Stomach (tissue), 8 donors: ENCODE measurements at regions not wholly inside any gene's neighbourhood (a gene's known extent, or its start where the extent isn't known, plus 50 kb on each side); places are given as distances from the start of the nearest gene placed in this dataset.

Experiments used
- DNase-seq, 2 donors: peaks; one replicate each; pipeline versions ENCODE4 v3.0.0 to v3.0.0-alpha.2; 2013 to 2019
- H3K27ac ChIP-seq, 5 donors: fragments of 200-600 bp in 4 of 5; sonication (generic) in 4 of 5; one replicate each; pipeline ENCODE4 v1.5.1; 2013 to 2019; ENCODE audit warnings: mild to moderate bottlenecking in 1 of 5, moderate library complexity in 1 of 5
- H3K27me3 ChIP-seq, 3 donors: fragments of 200-600 bp; sonication (generic); one replicate each; pipeline ENCODE4 v1.5.1; 2017 to 2019; ENCODE audit warnings: mixed run types in 1 of 3
- H3K36me3 ChIP-seq, 4 donors: fragments of 200-600 bp; sonication (generic); 1 replicate in 3 of 4; 2 replicates in 1 of 4; pipeline ENCODE4 v1.5.1; 2016 to 2019
- H3K4me1 ChIP-seq, 4 donors: fragments of 200-600 bp; sonication (generic); one replicate each; pipeline ENCODE4 v1.5.1; 2016 to 2019
- H3K4me3 ChIP-seq, 4 donors: fragments of 200-600 bp; sonication (generic) in 3 of 4; one replicate each; pipeline ENCODE4 v1.5.1; 2016 to 2019; ENCODE audit warnings: mild to moderate bottlenecking in 1 of 4
- H3K9me3 ChIP-seq, 4 donors: fragments of 200-600 bp; sonication (generic); one replicate each; pipeline ENCODE4 v1.5.1; 2016 to 2019
- EP300 ChIP-seq: sonication (generic); formaldehyde crosslinking; IDR thresholded peaks from one replicate; pipeline ENCODE4 v1.6.1; 2017; ENCODE audit warnings: antibody characterized with exemption
- POLR2A ChIP-seq, 4 donors: fragments of 450-650 bp; IDR thresholded peaks; one replicate each; pipeline ENCODE4 v1.6.1; 2016; ENCODE audit warnings: antibody characterized with exemption in 4 of 4, control low read depth in 2 of 4, mild to moderate bottlenecking in 1 of 4, moderate library complexity in 1 of 4
- POLR2AphosphoS5 ChIP-seq, 3 donors: sonication (generic); formaldehyde crosslinking; IDR thresholded peaks; one replicate each; pipeline ENCODE4 v1.6.1; 2016; ENCODE audit warnings: antibody characterized with exemption in 3 of 3
- whole genome bisulfite sequencing, 5 donors: extraction: QIAGEN DNeasy Blood & Tissue Kit in 3 of 5; methylation state at CpG; one replicate each; pipeline versions ENCODE4 v1.1.5 to v1.1.7; 2013 to 2018; 5-methylcytosine and 5-hydroxymethylcytosine counted together
- intact Hi-C: fragments of 100-400 bp; cut with DNase I; formaldehyde crosslinking; loops from one replicate; pipeline ENCODE4 v1.15.1; 2023; ENCODE audit warnings: low total_unique reads
- TF ChIP-seq, protein P1 (sequence below), 7 experiments: fragments of 450-650 bp in 4 of 7; fragments of 200-600 bp in 3 of 7; sonication (generic) in 3 of 7; IDR thresholded peaks; one replicate each; pipeline ENCODE4 v1.5.1; 2016 to 2019; ENCODE audit warnings: antibody characterized with exemption in 7 of 7, control low read depth in 2 of 7, mild to moderate bottlenecking in 1 of 7
- donor health status: healthy with polysubstance abuse.
- donor health status: Bipolar disorder and iron deficiency.
- donor health status: healthy.

GRCh38 chr1:2946999-2947690 lies 74.1 kb upstream of the ACTRT2 start:
- intact Hi-C loops = no loop called here
- Histone ChIP-seq H3K36me3 (no peaks in the 10 kb centered on the region), H3K9me3 (peaks cover 0 to 2% (median under 1%) of the 10 kb centered on the region in 4 donors), H3K4me1 (no peaks in the 10 kb centered on the region), H3K27ac (no peak overlapping the region), H3K27me3 (peaks cover 0 to 73% (median 4%) of the 10 kb centered on the region in 3 donors), H3K4me3 (no peak overlapping the region)
- no peak for TF ChIP-seq POLR2AphosphoS5 (IDR thresholded peaks at IDR 0.05)
- no peak for TF ChIP-seq POLR2A (IDR thresholded peaks at IDR 0.05)
- TF ChIP-seq EP300 = no peak
- TF ChIP-seq, protein P1, sequence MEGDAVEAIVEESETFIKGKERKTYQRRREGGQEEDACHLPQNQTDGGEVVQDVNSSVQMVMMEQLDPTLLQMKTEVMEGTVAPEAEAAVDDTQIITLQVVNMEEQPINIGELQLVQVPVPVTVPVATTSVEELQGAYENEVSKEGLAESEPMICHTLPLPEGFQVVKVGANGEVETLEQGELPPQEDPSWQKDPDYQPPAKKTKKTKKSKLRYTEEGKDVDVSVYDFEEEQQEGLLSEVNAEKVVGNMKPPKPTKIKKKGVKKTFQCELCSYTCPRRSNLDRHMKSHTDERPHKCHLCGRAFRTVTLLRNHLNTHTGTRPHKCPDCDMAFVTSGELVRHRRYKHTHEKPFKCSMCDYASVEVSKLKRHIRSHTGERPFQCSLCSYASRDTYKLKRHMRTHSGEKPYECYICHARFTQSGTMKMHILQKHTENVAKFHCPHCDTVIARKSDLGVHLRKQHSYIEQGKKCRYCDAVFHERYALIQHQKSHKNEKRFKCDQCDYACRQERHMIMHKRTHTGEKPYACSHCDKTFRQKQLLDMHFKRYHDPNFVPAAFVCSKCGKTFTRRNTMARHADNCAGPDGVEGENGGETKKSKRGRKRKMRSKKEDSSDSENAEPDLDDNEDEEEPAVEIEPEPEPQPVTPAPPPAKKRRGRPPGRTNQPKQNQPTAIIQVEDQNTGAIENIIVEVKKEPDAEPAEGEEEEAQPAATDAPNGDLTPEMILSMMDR (IDR thresholded peaks at IDR 0.05) = no peak
- 56 to 69% (median 66%) methylated on average over 19 to 21 of the region's 21 CpGs for WGBS, 5 donors
- no peak for DNase-seq

- Histone ChIP-seq H3K9me3 (peaks cover 0 to 4% (median under 1%) of the 10 kb centered on the region in 4 donors), H3K4me3 (no peak overlapping the region), H3K27ac (no peak overlapping the region), H3K27me3 (peaks cover 0 to 64% (median 4%) of the 10 kb centered on the region in 3 donors), H3K36me3 (no peaks in the 10 kb centered on the region), H3K4me1 (no peaks in the 10 kb centered on the region)
- no peak for DNase-seq
- 90 to 94% (median 92%) methylated on average over 10 to 20 of the region's 20 CpGs for WGBS, 5 donors
- intact Hi-C loops = no loop called here
- TF ChIP-seq POLR2AphosphoS5 (IDR thresholded peaks at IDR 0.05) = no peak
These were observed 73.1 kb upstream of the ACTRT2 start for GRCh38 chr1:2948001-2948750.

GRCh38 chr1:2948751-2949680 lies 72.3 kb upstream of the ACTRT2 start:
- no peaks in the 10 kb centered on the region for H3K4me1 ChIP-seq
- WGBS, 5 donors = 83 to 94% (median 88%) methylated on average over 18 to 28 of the region's 31 CpGs
- no peaks in the 10 kb centered on the region for H3K36me3 ChIP-seq
- H3K9me3 ChIP-seq = peaks cover 0 to 12% (median 5%) of the 10 kb centered on the region in 4 donors
- no peak overlapping the region for H3K27ac ChIP-seq
- H3K27me3 ChIP-seq = peaks cover 0 to 58% (median 4%) of the 10 kb centered on the region in 3 donors
- intact Hi-C loops = no loop called here
- no peak for DNase-seq
- TF ChIP-seq POLR2AphosphoS5 (IDR thresholded peaks at IDR 0.05) (no peak), POLR2A (IDR thresholded peaks at IDR 0.05) (no peak), EP300 (no peak)
- TF ChIP-seq, protein P1 (IDR thresholded peaks at IDR 0.05) = no peak
- no peak overlapping the region for H3K4me3 ChIP-seq

- DNase-seq = no peak
- 78 to 92% (median 86%) methylated on average over 15 to 29 of the region's 29 CpGs for WGBS, 5 donors
- TF ChIP-seq POLR2A (IDR thresholded peaks at IDR 0.05) (no peak), POLR2AphosphoS5 (IDR thresholded peaks at IDR 0.05) (no peak), EP300 (no peak)
- TF ChIP-seq, protein P1 (IDR thresholded peaks at IDR 0.05) = no peak
These were observed 71.0 kb upstream of the ACTRT2 start for GRCh38 chr1:2949966-2950925.

More at GRCh38 chr1:2949966-2950925, 71.0 kb upstream of the ACTRT2 start:
- peaks cover 0 to 24% (median 15%) of the 10 kb centered on the region in 4 donors for H3K9me3 ChIP-seq
- no peaks in the 10 kb centered on the region for H3K4me1 ChIP-seq
- H3K27ac ChIP-seq = no peak overlapping the region
- H3K36me3 ChIP-seq = no peaks in the 10 kb centered on the region
- H3K4me3 ChIP-seq = no peak overlapping the region
- intact Hi-C loops = no loop called here
- peaks cover 0 to 51% (median 4%) of the 10 kb centered on the region in 3 donors for H3K27me3 ChIP-seq
